NOMO-1 treated with dmso at 0.1 percent for 144 hours (cell line): ENCODE measurements at regions not wholly inside any gene's neighbourhood (a gene's known extent, or its start where the extent isn't known, plus 50 kb on each side); places are given as distances from the start of the nearest gene placed in this dataset.
"Not testable (repeated sequence)": the region's sequence is repeated elsewhere in the genome, so short reads cannot be mapped to it uniquely, and the experiment has no call there.

Source experiments
- DNase-seq: peaks from one replicate; lab custom pipeline; 2025; ENCODE audit not compliant: unreplicated experiment; lab: John Stamatoyannopoulos, UW

DNA sequence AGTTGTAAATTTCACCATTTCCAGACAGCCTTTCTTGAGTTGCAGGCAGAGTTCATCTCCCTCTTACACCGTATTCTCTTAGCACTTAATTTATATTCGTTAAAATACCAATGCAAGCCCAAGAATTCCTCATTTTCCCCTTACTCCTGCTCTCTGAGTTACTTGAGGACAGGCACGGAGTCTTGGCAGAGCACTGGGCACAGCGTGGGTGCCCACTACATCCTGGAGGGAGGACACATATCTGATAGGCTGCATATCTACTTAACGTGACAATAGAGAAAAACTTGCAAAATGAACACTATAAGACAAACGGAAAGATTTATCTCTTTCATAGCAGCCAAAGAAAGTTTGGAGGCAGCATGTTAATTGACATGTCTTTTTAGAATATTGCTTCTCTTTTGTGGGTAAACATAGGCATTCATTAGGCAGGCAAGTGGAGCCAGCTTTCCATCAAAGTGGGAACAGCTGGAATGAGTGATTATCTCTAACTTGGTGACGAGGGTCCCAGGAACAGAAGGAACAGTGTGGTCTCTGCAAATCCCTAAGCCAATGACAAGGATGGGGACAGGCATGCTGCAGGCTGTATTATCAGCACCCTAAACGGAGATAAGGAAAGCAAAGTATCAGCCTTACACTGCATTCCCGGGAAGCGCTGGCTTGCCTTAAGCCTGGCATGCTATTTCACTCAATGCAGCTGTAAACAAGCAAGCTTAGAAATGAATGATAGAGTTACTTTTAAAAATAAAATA is 116.5 kb downstream of the RTP4 start:
- no peak for DNase-seq

DNA sequence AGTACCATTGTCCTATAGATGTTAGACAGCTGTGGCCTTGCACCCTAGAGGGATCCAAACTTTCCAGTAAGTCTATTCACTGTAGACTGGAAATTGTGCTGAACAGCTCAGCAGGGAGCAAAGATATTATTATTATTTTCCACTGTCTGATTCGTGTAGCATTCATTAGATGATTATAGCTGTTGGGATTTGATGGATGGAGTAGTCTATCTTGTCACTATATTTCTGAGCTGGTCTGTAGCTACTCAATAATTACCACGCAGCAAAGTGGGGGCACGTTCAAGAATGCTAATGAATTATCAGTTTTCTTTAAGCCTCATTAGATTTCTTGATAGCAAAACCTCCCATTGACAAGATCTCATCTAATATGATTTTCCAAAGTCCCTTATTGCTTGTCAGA is 113.2 kb downstream of the RTP4 start:
- no peak for DNase-seq

DNA sequence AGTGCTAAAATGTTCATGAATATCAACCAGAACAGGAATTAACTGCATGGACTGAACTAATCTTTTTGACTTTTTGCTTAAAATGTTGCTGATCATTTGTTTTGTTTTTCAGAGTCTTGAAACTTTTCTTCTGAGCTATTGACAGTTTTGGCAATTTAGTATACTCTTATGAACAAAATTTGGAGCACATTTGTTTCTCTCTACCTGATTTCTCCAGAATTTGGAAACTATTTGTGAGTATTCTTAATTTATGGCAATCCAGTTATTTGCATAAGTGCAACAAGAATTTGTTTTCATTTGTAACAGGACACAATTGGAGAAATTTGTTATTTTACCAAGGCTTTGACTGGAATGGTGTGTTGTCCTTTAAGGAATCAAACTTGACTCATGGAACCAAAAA is 107.4 kb downstream of the RTP4 start:
- not testable (repeated sequence) for DNase-seq

DNA sequence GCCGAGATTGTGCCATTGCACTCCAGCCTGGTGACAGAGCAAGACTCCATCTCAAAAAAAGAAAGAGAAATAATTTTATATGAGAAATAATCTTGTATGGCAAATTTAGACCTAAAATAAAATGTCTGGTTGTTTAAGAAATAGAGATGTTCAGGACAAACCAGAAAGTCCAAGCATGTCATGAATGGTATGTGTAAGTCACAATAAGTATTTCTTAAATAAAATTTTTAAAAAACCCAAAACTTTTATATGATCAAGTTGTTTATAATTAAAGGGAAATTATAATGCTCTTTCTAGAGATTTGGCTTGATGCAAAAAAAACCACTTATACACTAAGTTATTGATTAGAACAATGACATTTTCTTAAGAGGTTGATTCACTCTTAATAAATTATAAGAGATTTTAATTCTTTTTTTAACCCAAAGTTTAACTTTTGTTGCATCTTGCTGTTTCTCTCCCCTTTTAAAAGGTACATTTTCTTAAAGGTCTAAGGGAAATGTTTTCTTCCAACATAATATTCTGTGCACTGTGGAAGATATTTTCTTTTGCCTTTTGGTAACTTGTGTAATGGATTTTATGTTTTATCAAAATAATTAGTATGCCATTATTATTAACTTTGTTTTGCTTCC is 105.7 kb downstream of the RTP4 start:
- DNase-seq: no peak

DNA sequence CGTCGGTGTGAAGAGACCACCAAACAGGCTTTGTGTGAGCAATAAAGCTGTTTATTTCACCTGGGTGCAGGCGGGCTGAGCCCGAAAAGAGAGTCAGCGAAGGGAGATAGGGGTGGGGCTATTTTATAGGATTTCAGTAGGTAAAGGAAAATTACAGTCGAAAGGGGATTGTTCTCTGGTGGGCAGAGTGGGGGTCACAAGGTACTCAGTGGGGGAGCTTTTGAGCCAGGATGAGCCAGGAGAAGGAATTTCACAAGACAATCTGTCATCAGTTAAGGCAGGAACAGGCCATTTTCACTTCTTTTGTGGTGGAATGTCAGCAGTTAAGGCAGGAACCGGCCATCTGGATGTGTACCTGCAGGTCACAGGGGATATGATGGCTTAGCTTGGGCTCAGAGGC is 98.1 kb downstream of the RTP4 start:
- DNase-seq: not testable (repeated sequence)

DNA sequence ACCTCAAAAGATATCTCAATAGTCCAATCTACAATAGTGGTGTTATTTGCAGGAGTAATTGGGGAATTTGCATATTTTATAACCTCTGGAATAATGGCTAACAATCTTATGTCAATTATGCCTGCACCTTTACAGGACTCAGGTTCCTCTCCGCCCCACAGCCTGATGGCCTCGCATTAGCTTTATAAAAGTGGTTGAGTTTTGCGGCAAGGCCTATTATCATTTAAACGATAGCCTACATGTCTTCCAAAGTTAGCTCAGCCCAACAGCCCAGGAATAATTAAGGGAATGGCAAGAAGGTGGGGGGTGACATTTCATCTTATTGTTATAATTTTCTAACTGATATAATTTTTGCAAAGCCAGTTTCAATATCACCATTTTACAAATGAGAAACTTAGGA is 97.3 kb downstream of the RTP4 start:
- no peak for DNase-seq

DNA sequence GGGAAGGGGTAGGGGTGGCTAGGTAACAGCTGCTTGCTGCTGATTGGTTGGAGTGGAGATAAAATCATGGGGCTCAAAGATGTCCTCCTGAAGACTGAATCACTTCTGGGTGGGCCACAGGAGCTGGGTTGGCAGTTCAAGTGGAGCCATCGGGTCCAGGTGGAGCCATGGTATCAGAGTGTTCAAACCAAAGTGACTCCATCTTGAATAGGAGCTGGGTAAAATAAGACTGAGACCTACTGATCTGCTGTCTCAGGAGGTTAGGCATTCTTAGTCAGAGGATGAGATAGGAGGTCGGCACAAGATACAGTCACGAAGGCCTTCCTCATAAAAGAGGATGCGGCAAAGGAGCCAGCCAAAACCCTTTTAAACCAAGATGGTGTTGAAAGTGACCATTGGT is 96.5 kb downstream of the RTP4 start:
- no peak for DNase-seq

DNA sequence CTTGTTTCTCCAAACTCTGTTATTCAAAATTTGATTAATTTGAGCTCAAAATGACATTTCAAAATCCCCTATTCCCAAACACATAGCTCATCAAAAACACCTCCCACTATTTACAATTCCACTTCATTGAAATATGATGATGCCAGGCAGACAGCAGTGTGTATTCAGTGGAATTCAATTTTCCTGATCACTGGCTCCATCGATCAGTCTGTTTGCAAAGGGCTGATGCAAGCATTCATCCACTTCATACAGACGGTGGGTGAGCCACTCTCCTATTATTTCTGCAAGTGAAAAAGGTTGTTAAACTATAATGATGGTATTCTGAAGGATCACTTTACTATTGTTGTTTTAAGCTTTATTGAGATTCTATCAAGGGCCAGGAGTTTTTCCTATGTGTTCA is 90.7 kb downstream of the RTP4 start:
- no peak for DNase-seq

DNA sequence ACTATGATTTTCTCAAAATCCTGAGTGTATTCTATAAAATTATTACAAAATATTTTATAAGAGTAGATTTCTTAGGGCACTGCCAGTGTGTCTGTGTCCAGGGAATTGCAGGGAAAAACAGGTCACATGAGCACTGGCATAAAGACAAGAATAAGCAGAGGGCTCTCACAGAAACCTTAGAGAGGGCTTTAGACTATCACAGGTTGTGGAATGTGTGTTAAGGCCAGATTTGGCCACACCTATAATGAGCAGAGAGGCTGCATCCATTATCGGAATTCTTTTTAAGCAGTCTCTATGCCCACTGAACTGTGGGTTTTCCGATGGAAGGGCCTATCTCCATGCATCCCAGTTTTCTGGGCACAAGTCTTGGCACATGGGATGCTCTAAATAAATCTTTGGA is 90.2 kb downstream of the RTP4 start:
- no peak for DNase-seq

DNA sequence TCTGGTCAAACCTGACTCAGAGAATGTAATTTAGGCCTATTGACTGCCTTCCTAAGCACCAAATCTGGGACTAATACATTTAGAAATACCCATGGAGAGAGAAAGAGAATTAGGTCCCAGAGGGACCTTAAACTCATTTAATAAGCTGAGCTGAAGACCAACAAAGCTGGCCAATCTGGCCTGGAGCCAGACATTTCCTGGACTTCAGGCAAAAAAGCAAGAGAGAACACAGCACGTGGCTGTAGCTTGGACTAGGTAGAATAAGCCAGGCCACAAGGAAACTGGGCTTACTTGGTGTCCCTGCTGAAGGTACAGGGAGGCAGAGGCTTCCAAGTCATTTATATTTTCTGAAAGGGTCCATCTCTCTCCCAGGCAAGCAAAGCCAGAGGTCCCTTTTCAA is 88.1 kb downstream of the RTP4 start:
- no peak for DNase-seq

DNA sequence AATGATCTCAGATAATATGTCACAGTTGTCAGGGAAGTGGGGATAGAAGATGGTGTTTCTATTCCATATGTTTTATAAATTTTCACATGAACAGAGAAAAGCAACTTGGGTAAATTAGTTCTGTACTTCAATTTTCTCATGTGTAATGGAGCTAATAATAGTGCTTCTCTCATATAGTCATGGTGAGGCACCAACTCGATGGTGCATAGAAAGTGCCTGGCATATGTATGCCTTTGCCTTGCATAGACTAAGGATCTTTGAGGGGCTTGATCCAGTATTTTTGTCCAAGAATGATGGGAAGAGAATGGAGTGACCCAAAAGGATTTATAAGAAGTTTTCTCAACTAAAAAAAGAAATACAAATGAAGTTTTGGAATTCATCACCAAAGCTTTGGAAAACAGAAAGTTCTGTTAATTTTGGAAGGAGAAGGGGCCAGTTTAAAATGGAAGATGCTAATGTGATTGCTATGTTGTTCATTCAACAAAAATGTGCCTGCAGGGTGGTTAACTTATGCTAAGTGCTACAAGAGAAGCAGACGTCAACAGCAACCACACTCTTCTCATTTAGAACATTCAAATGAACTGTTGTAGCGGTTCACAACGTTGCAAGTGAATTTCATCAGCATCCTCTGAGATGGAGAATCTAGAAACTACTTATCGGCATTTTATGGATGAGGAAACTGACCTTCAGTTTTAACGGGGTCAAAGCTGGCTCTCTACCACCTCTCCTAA is 86.1 kb downstream of the RTP4 start:
- no peak for DNase-seq

DNA sequence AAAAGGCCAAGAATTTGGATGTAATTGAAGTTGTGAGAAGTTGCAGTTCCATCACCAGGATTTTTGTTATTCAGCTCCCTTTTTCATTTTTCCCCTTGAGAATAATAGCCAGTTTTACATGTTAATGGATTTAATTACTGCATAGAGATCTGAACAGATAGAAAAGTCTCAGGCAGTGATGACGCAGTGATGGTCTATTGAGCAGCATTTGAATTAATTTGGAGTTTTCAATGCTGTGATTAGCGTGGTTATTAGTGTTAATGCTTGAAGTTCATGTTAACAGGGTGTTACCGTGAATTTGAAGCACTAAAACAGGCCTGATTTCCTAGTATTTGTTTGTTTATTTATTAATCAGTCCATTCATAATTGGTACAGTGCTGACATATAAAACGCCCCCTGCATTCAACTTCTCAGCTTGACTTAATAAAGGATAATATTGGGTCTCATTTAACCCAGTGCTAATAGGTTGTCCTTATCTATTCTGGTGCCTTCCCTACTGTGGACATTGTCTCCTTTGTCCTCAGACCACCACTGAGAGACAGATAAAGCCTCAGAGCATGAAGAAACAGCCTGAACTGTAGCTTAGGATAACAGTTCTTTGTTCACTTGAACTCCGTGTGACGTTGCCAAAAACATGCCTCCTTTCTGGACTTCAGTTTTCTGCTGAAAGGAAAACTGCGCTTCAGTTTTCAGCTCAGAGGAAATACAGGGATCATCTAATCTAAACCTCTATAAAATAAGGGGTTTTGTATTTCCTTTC is 82.4 kb downstream of the RTP4 start:
- DNase-seq: no peak

DNA sequence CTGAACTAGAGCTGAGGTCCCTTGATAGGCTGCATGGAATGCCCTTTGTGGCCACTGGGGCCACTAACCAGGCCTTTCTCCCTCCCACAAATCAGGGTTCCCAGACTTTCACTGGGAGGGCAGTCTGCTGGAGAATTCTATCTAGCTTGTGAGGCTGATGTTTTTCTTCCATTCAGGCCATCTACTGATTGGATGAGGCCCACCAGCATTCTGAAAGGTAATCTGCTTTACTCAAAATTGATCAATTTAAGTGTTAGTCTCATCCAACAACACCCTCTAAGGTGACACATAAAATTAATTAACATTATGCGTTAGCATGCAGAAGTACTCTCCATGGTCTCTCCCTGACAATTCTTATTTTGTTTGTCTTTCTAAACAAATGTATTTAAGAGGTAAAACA is 80.5 kb downstream of the RTP4 start:
- no peak for DNase-seq

DNA sequence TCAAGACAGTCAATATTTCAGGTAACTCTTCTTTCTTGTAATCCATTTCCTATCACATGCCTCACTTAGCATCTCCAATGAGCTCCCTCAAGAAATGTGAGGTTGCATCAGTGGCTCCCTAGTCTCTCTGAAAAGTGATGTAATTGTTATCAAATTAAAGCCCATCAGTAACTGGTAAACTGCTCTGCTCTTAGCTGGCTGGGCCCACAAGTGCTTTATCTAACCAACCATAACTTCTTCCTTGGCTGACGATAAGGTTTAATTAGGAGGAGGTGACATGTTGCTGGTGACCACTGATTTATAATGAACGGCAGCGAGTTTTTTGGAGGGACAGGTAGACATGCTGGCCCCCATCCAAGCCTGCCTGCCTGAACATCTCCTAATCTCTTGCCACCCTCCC is 79.6 kb downstream of the RTP4 start:
- DNase-seq: no peak

DNA sequence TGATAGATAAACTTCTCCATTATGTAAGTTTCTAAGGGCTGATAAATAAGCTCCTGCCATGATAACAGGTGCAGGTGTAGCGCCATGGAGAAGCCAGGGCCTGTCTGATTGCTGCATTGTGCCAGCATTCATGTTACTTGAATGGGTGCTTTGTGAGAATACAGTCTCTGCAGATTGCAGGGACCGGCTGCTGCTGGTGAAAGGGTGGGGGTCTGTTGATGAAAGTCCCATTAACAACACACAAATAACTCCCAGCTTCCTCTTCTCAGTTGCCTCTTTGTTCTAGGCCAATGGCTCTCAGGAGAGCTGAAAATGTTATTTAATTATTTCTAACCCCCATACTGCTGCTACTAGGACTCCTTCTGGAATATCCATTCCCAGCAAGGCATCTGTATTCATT is 77.2 kb downstream of the RTP4 start:
- DNase-seq: no peak

DNA sequence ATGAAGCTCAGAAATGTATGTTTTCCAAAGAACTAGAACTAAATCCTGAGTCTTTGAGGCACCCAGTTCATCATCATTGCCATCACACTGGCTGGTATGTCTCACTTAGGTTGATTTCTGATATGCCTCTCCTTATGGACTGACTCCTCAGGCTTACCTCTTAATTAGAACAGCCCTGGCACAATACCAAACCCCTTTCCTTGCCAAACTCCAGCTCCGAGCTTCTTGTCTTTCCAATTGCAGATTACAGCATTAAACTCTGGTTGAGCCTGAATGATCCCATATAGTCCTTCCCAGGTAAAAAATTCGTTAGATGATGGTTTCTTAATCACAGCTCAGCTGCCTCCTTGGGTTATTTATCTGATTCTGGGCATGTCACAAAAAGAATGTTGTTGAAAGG is 66.3 kb downstream of the RTP4 start:
- DNase-seq: no peak

DNA sequence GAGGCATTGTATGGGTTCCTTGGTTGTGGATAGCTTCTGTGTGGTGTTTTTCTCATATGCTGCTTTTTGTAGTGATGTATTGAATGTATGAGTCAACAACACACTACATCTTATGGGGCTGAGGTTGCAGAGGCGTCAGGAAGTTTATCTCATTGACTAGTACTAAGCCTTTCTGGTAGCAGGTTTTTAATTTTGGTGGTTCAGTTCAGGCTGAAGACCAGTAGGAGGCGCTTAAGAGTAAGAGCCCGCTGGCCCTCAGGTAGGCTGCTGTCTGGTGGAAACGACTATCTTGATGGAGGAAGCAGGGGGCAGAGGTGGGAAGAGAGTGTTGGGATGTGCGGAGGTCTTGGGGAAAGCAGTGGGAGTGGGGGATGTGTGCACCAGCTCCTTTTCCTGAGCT is 62.4 kb downstream of the RTP4 start:
- DNase-seq: no peak
